ENCODE measurements at regions not wholly inside any gene's neighbourhood (a gene's known extent, or its start where the extent isn't known, plus 50 kb on each side); places are given as distances from the start of the nearest gene placed in this dataset.

DNA sequence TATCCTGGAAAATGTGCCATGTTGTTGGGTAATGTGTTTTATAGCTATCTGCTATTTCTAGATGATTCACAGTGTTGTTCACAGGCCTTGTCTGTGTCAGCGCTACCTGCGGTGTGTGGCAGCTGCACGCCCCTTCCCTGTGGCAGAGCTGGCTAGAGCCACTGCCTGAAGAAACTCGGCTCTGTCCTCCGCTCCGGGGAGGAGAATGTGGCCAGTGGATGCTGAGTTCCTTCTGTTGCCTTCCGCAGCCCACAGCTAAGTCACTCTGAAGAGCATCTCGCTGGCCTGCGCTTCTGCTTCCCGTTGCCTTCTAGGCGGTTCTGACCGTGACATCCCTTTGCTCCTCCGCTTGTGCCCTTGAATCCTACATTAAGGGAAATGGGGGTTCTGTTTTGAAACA, 135.1 kb downstream of the PLG start (continued):
- TF ChIP-seq, protein P1, sequence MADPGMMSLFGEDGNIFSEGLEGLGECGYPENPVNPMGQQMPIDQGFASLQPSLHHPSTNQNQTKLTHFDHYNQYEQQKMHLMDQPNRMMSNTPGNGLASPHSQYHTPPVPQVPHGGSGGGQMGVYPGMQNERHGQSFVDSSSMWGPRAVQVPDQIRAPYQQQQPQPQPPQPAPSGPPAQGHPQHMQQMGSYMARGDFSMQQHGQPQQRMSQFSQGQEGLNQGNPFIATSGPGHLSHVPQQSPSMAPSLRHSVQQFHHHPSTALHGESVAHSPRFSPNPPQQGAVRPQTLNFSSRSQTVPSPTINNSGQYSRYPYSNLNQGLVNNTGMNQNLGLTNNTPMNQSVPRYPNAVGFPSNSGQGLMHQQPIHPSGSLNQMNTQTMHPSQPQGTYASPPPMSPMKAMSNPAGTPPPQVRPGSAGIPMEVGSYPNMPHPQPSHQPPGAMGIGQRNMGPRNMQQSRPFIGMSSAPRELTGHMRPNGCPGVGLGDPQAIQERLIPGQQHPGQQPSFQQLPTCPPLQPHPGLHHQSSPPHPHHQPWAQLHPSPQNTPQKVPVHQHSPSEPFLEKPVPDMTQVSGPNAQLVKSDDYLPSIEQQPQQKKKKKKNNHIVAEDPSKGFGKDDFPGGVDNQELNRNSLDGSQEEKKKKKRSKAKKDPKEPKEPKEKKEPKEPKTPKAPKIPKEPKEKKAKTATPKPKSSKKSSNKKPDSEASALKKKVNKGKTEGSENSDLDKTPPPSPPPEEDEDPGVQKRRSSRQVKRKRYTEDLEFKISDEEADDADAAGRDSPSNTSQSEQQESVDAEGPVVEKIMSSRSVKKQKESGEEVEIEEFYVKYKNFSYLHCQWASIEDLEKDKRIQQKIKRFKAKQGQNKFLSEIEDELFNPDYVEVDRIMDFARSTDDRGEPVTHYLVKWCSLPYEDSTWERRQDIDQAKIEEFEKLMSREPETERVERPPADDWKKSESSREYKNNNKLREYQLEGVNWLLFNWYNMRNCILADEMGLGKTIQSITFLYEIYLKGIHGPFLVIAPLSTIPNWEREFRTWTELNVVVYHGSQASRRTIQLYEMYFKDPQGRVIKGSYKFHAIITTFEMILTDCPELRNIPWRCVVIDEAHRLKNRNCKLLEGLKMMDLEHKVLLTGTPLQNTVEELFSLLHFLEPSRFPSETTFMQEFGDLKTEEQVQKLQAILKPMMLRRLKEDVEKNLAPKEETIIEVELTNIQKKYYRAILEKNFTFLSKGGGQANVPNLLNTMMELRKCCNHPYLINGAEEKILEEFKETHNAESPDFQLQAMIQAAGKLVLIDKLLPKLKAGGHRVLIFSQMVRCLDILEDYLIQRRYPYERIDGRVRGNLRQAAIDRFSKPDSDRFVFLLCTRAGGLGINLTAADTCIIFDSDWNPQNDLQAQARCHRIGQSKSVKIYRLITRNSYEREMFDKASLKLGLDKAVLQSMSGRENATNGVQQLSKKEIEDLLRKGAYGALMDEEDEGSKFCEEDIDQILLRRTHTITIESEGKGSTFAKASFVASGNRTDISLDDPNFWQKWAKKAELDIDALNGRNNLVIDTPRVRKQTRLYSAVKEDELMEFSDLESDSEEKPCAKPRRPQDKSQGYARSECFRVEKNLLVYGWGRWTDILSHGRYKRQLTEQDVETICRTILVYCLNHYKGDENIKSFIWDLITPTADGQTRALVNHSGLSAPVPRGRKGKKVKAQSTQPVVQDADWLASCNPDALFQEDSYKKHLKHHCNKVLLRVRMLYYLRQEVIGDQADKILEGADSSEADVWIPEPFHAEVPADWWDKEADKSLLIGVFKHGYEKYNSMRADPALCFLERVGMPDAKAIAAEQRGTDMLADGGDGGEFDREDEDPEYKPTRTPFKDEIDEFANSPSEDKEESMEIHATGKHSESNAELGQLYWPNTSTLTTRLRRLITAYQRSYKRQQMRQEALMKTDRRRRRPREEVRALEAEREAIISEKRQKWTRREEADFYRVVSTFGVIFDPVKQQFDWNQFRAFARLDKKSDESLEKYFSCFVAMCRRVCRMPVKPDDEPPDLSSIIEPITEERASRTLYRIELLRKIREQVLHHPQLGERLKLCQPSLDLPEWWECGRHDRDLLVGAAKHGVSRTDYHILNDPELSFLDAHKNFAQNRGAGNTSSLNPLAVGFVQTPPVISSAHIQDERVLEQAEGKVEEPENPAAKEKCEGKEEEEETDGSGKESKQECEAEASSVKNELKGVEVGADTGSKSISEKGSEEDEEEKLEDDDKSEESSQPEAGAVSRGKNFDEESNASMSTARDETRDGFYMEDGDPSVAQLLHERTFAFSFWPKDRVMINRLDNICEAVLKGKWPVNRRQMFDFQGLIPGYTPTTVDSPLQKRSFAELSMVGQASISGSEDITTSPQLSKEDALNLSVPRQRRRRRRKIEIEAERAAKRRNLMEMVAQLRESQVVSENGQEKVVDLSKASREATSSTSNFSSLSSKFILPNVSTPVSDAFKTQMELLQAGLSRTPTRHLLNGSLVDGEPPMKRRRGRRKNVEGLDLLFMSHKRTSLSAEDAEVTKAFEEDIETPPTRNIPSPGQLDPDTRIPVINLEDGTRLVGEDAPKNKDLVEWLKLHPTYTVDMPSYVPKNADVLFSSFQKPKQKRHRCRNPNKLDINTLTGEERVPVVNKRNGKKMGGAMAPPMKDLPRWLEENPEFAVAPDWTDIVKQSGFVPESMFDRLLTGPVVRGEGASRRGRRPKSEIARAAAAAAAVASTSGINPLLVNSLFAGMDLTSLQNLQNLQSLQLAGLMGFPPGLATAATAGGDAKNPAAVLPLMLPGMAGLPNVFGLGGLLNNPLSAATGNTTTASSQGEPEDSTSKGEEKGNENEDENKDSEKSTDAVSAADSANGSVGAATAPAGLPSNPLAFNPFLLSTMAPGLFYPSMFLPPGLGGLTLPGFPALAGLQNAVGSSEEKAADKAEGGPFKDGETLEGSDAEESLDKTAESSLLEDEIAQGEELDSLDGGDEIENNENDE (IDR thresholded peaks at IDR 0.05; ENCODE audit: insufficient replicate concordance, low read length) = no peak
- TF ChIP-seq KDM1A (IDR thresholded peaks at IDR 0.05; ENCODE audit: borderline replicate concordance, low read length) = no peak
- TF ChIP-seq KDM5A (IDR thresholded peaks at IDR 0.05; ENCODE audit: low read length) = no peak
- TF ChIP-seq SAP30 (IDR thresholded peaks at IDR 0.05; ENCODE audit: insufficient read depth, insufficient replicate concordance, low read length) = no peak
- TF ChIP-seq NRF1 (IDR thresholded peaks at IDR 0.05; ENCODE audit: low read depth, low read length) = no peak
- TF ChIP-seq, protein P2, sequence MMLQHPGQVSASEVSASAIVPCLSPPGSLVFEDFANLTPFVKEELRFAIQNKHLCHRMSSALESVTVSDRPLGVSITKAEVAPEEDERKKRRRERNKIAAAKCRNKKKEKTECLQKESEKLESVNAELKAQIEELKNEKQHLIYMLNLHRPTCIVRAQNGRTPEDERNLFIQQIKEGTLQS (IDR thresholded peaks at IDR 0.05; ENCODE audit: insufficient read depth, low read depth, low read length) = no peak
- TF ChIP-seq CTBP2 (IDR thresholded peaks at IDR 0.05; ENCODE audit: borderline replicate concordance, insufficient read depth, insufficient read length, low read length) = no peak
- TF ChIP-seq CBX8 (IDR thresholded peaks at IDR 0.05; ENCODE audit: borderline replicate concordance, low read depth, low read length) = no peak
- no peak for TF ChIP-seq HDAC2 (IDR thresholded peaks at IDR 0.05; ENCODE audit: borderline replicate concordance in 1 of 2, low read depth in 2 of 2, low read length in 2 of 2)
- no peak for TF ChIP-seq EP300 (IDR thresholded peaks at IDR 0.05; ENCODE audit: borderline replicate concordance in 1 of 2, low read depth in 2 of 2, low read length in 2 of 2)
